GM10248 (cell line): ENCODE measurements at regions not wholly inside any gene's neighbourhood (a gene's known extent, or its start where the extent isn't known, plus 50 kb on each side); places are given as distances from the start of the nearest gene placed in this dataset.
"Not testable (repeated sequence)": the region's sequence is repeated elsewhere in the genome, so short reads cannot be mapped to it uniquely, and the experiment has no call there.

Experiments used
- CTCF ChIA-PET: fragments of 300-600 bp; sonication (Branson Sonifier 250); formaldehyde crosslinking; extraction: SDS; loops from one replicate; lab custom pipeline; 2021; ENCODE audit warnings: antibody characterized with exemption; lab: Yijun Ruan, JAX
- POLR2A ChIA-PET: fragments of 350-650 bp; sonication (Branson Sonifier 250); formaldehyde crosslinking; extraction: SDS; loops from one replicate; lab custom pipeline; 2020; ENCODE audit warnings: antibody characterized with exemption; lab: Yijun Ruan, JAX
- DNase-seq: peaks from one replicate; pipeline ENCODE4 v3.0.0; 2012; ENCODE audit errors: extremely low spot score
- TF ChIP-seq, protein P1 (sequence below): IDR thresholded peaks from 2 replicates; pipeline ENCODE4 v1.5.1; 2012; ENCODE audit warnings: mild to moderate bottlenecking, low read depth; ENCODE audit errors: extremely low read depth, missing control alignments, control extremely low read depth

DNA sequence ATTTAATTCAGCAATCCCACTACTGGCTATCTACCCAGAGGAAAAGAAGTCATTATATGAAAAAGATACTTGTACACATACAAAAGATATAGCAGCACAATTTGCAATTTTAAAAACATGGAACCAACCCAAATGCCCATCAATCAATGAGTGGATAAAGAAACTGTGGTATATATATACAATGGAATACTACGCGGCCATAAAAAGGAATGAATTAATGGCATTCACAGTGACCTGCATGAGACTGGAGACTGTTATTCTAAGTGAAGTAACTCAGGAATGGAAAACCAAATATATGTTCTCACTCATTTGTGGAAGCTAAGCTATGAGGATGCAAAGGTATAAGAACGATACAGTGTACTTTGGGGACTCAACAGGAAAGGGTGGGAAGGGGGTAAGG lies 102.8 kb upstream of the KCNMA1 start:
- POLR2A ChIA-PET, DNase-seq: not testable (repeated sequence)
- CTCF ChIA-PET = interaction anchor here (0.7 to 3.2 kb wide), 2 partner anchors 8 to 566 kb away, joined by 3 to 8 read pairs; no protein-coding TSS in a partner anchor

DNA sequence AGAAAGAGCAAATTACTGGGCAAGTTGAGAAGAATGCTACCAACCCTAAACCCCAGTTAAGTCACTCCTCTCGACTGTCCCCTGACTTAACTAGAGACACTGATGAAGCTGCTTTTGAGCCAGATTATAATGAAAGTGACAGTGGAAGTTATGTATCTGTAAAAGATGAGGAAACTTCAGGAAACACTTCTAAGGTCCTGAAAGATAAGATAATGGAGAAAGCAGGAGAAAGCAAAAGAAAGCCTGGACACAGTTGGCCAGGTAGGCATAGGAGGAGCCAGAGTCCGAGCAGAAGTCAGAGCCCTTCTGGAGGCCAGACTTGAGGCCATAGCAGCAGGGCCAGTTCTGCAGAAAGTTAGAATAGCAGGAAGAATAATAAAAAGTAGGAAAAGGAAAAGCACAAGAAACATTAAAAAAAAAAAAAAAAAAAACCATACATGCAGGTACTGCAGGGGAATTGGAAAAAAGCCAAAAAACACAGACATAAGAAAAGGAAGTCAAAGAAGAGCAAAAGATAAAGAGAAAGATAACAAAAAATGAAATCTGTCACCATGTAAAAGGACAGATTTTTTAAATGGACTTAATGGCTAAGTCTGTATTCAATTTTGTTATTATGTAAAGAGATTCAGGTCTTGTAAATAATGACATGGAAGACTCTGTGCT lies 101.0 kb upstream of the KCNMA1 start:
- ChIA-PET CTCF (interaction anchor here (0.9 to 3.2 kb wide), 2 partner anchors 10 to 27 kb away, joined by 3 to 8 read pairs; no protein-coding TSS in a partner anchor), POLR2A (no interaction called here)
- TF ChIP-seq, protein P1, sequence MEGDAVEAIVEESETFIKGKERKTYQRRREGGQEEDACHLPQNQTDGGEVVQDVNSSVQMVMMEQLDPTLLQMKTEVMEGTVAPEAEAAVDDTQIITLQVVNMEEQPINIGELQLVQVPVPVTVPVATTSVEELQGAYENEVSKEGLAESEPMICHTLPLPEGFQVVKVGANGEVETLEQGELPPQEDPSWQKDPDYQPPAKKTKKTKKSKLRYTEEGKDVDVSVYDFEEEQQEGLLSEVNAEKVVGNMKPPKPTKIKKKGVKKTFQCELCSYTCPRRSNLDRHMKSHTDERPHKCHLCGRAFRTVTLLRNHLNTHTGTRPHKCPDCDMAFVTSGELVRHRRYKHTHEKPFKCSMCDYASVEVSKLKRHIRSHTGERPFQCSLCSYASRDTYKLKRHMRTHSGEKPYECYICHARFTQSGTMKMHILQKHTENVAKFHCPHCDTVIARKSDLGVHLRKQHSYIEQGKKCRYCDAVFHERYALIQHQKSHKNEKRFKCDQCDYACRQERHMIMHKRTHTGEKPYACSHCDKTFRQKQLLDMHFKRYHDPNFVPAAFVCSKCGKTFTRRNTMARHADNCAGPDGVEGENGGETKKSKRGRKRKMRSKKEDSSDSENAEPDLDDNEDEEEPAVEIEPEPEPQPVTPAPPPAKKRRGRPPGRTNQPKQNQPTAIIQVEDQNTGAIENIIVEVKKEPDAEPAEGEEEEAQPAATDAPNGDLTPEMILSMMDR = no peak
- no peak for DNase-seq

DNA sequence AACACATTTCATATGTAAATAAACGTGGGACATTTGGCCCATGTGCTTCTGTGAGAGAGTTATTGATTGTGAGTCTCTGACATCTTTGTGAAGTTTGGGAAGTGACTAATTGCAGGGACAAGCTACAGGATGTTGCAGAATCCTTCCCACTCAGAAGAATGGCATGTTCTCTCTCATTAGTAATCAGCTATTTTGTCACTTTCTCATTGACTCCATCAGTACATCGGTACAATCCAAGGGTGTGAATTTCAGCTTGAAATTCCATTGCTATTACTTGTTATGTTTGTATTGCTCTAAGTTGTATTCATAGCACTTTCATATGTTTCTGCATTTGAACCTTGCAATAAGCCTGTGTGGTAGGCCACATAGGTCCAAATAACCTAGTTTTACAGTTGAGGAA lies 100.0 kb upstream of the KCNMA1 start:
- TF ChIP-seq, protein P1 = no peak
- no peak for DNase-seq
- POLR2A ChIA-PET = no interaction called here
- CTCF ChIA-PET = interaction anchor here (3.2 kb wide), 1 partner anchor 11 kb away, joined by 8 read pairs; no protein-coding TSS in a partner anchor

DNA sequence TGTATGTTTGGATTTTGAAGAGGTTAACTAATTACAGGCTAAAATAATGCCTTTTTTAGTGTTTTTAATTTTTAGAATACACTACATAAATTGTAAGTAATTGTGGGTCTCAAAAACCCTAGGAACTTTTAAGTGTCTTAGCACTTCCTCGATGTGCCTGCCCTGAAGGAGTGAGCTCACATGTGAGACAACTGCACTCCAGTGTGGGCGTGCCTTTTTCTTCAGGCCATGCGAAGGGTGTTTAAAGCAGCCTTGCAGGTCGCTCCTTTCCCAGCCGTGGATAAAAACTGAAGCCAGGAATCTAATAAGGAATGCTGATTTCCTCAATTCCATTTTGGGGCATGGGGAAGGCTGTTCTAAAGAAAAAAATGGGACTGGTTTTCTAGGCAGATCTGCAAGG lies 97.5 kb upstream of the KCNMA1 start:
- CTCF ChIA-PET, POLR2A ChIA-PET, DNase-seq: not testable (repeated sequence)

DNA sequence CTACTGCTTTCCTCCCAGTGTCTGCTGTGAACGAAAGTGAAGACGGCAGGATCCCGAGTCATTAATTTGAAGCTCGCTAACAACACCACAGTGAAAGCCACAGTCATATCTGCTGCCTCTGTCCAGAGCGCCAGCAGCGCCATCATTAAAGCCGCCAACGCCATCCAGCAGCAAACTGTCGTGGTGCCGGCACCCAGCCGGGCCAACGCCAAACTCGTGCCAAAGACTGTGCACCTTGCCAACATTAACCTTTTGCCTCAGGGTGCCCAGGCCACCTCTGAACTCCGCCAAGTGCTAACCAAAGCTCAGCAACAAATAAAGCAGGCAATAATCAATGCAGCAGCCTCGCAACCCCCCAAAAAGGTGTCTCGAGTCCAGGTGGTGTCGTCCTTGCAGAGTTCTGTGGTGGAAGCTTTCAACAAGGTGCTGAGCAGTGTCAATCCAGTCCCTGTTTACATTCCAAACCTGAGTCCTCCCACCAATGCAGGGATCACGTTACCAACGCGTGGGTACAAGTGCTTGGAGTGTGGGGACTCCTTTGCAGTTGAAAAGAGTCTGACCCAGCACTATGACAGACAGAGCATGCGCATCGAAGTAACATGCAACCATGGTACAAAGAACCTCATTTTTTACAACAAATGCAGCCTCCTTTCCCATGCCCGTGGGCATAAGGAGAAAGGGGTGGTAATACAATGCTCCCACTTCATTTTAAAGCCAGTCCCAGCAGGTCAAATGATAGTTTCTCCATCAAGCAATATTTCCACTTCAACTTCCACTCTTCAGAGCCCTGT lies 94.8 kb upstream of the KCNMA1 start:
- no peak for DNase-seq
- TF ChIP-seq, protein P1 = no peak
- POLR2A ChIA-PET = no interaction called here
- CTCF ChIA-PET = no interaction called here

DNA sequence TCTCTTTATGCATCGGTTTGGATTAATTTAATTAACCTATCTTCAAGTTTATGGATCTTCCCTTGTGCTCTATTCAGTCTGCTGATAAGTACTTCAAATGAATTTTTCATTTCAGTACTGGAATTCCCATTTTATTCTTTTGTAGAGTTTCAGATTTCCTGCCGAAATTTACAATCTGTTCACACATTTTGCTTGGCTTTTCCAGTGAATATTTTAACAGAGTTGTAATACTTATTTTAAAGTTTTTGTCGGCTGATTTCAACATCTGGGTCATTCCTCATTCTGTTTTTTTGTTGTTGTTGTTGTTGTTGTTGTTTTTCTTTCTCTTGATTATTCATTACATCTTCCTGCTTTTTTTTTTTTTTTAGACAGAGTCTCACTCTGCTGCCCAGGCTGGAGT lies 89.9 kb upstream of the KCNMA1 start:
- ChIA-PET POLR2A (no interaction called here), CTCF (no interaction called here)
- DNase-seq = no peak
- TF ChIP-seq, protein P1 = no peak

DNA sequence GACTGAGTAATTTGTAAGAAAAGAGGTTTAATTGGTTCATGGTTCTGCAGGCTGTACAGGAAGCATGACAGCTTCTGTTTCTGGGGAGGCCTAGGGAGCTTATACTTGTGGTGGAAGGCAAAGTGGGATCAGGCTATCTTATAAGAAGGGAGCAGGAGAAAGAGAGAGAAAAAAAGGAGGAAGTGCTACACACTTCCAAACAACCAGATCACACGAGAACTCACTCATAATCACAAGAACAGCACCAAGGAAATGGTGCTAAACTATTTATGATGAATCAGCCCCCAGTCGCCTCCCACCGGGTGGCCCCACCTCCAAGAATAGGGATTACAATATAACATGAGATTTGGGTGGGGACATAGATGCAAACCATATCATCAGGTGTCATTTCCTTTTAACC lies 89.1 kb upstream of the KCNMA1 start:
- ChIA-PET CTCF (no interaction called here), POLR2A (no interaction called here)
- TF ChIP-seq, protein P1 = no peak
- no peak for DNase-seq
